SKM-1 treated with dmso at 0.1 percent for 144 hours (cell line): ENCODE measurements at regions not wholly inside any gene's neighbourhood (a gene's known extent, or its start where the extent isn't known, plus 50 kb on each side); places are given as distances from the start of the nearest gene placed in this dataset.

Experiments used
- DNase-seq: peaks from one replicate; lab custom pipeline; 2025; ENCODE audit not compliant: unreplicated experiment; lab: John Stamatoyannopoulos, UW

DNA sequence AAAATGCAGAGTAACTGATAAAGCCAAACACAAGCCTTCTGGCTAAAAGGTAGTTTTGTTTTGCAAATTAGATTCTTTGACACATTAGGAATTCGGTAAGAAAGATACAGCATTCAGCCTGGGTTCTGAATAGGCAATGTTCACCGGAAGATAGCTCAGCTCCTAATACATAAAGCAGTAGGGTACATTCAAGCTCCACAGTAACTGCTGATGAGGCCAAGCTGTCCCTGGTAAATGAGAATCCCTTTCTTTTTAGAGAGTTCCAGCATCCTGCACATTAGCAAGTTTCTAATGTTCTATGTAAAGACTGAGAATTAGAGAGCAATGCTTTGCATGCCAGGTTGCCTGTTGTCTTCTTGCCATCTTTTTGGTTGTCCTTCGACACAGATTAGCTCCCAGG lies 316.3 kb upstream of the SLC14A2 start:
- DNase-seq = no peak

DNA sequence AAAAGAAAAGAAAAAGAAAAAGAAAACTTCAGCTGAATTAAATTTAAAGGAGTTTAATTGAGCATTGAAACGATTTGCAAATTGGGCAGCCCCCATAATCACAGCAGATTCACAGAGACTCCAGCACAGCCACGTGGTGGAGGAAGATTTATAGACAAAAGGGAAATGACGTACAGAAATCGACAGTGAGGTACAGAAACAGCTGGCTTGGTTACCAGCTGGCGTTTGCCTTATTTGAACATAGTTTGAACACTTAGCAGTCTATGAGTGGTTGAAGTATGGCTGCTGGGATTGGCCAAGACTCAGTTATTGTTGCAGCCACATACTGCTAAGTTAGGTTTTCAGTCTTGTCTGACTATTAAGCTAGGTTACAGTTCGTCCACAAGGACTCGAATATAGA lies 312.2 kb upstream of the SLC14A2 start:
- no peak for DNase-seq

DNA sequence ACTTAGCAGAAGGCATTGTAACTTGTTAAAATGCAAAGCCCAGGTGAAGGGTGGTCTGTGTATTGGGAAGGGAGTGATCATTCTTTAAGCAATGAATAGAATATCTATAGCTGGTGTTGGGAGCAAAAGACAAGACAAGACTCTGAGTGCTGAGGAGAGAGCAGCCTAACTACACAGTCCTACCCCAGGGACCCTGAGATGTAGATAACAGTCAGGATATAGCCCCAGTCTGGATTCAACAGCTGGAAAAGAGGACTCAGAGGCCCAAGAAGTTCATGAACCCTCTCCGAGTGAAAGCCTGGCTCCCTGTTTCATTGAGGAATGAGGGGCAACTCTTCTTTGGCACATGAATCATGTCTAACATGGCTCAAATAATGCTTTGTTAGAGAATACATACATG lies 310.7 kb upstream of the SLC14A2 start:
- no peak for DNase-seq

DNA sequence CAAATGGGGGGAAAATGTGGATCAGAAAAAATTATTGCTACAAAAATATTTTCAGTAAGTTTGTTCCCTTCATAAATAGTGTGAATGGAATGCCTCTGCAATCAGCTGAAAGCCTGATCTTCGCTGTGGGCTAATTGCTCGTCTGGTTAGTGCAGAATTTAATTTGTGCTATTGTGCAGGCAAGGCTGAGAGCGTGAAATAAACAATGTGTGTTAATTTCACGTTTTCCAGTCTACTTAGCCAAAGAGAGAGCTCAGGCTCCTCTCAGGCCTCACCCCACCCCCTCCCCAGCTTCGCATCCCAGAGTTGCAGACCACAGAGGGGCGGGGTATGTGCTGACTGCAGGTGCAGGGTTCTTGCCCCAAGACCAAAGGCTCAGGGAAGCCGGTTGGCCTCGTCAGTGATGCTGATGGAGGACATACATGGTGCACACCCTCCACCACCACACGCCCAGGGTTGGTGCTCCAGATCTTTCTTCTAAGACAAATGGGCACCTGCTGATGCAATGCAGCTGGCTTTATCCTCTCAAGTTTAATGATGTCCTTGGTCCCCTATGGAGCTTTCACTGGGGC lies 302.6 kb upstream of the SLC14A2 start:
- no peak for DNase-seq

DNA sequence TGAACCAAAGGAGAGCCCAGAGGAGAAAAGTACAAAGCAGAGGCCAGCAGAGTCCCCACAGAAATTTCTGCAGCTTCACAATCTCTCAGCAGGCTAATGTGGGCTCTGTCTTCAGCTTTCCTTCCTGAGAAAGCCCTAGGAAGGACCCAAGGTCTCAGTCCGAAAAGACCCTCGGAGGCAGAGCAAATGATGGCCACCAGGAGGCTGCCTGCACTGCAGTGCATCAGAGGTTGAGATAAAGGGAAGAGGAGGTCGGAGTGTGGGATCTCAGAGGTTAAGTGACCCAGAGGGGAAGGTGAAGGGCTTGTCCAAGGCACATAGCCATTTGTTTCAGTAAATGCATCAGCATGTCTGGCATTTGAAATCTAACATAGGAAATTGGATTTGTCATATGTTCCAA lies 299.1 kb upstream of the SLC14A2 start:
- DNase-seq = no peak

DNA sequence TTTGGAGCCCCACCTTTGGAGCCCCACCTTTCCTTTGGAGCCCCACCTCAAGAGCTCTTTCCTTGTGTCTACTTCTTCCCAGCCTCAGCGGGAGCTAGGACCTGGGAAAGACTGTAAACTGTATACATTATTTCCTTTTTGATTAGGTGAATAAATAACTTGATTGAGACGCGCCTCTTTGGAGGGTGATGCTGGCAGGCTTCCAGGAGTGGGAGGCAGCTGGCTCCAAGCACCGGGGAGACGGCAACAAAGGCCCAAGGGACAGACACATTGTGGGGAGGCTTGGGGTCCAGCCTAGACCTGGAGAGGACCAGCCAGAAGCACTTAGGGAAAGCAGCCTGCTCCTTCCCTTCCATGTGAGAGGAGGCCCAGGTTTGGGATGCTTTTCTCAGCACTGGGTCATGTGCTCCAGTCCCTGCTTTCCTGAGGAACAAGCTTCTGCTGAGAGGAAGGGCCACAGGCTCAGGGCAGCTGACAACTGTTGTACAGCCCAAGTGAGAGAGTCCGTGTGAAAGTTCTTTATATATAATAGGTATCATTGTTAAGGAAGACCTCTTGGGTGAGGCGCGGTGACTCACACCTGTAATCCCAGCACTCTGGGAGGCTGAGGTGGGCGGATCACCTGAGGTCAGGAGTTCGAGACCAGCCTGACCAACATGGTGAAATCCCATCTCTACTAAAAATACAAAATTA lies 297.2 kb upstream of the SLC14A2 start:
- no peak for DNase-seq

DNA sequence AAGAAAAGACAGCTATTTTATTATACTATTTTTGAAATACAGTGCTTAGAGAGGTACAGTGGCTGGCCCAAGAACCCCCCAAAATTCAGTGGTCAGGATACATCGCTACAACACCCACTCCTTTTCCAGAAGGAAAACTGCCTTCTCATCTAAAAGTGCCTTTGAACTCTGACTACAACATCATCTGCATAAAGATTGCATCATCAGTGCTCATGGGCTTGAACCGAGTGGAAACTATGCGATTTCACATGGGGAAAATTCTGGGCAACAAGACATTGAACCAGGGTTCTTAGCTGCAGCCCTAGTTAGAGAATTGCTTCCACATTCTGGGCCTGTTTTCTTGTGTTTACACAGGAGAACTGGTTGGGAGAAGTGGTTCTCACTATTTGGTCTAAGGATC lies 294.6 kb upstream of the SLC14A2 start:
- DNase-seq = peak; percentile 52

DNA sequence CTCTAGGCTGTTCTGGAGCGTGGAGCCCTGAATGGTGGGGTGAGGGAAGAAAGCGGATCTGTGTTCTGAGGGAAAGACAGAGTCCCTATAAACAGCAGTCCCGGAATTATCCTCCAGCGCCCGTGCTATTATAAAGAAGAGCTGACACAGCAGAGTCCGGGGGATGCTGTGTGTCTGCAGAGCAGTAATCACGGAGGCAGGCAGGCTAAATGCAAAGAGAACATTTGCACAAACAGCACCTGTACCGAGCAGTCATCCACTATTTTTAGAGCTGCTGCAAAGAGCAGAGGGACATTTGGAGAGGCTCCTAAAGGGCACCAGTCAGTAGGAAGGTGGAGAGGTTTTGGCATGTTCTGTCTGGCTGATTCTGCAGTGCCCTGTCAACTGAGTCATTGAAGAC lies 293.8 kb upstream of the SLC14A2 start:
- DNase-seq = no peak

DNA sequence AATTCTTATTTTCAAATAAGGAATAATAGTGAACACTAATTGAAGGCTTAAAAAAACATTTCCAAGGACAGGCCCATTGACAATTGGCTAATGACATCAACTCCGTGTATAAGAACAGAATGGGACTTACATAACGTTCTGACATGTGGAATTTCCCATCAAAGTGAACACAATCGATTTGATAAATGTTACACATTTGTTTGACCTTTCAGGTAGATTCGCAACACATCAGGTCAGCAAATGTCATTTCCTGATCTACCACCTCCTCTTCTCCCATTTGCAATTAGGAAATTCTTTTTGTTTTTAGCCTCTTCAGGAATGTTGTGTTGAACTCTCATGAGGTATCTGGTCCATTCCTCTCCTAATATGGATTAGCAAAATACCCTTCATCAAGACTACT lies 292.9 kb upstream of the SLC14A2 start:
- no peak for DNase-seq

DNA sequence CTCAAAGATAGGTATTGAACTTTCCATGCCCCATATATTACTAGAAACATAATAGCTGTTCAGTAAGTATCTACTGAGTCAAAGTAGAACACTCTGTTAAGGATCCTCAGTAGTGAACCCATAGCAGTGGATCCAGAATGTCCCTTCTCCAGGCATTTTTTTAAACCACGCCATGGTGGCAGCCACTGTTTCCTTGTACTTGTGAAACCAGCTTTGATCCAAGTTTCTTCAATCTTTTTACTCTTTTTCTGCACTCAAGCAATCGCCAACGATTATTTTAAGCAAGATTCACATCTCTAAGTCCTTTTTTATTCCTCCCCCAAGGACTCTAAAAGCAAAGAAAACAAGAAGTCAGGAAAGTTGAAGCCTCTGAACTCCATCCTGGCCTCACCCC lies 291.2 kb upstream of the SLC14A2 start:
- no peak for DNase-seq

DNA sequence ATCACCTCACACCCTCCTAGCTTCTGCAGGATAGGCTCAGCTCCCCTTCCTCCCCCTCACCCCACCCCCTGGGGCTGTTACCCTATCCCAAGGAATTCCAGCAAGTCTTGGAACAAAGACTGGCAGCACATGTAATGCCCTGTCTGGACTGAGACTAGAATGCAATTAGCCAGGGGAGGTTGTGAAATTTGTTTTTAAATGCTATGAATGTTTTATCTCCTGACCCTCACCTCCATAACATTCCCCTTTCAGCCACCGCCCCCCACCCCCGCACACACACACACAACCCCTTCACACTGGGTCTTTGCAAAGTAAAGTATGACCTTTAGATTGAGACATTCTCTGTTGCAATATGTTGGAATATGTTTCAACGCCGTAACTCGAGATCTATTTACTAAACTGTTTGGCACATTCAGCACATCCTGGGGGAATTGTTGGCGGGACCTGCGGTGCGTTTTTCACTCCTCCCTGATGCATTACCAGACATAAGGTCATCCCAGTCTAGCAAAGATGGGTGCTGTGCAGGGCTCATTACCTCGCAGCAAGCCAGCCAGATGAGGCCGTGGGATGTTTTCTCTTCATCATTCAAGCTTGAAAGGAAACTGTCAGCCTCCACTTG lies 290.7 kb upstream of the SLC14A2 start:
- DNase-seq = no peak

DNA sequence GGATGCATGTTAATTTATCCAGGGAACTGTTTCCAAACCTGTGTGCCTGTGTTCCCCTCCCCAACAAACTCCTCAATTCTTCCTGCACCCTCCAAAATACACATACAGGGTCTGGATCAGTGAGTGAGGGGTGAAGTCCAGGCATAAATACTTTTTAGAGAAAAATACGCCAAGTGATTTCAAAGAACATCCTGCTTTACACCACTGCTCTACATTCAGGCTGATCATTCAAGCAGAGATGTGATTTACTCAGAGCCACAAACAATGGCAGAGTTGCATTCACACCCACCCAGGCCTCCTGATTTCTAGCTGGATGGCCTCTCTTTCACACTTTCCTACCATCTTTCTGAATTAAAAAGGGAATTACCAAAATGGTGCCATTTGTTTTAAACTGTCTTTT lies 289.5 kb upstream of the SLC14A2 start:
- no peak for DNase-seq

DNA sequence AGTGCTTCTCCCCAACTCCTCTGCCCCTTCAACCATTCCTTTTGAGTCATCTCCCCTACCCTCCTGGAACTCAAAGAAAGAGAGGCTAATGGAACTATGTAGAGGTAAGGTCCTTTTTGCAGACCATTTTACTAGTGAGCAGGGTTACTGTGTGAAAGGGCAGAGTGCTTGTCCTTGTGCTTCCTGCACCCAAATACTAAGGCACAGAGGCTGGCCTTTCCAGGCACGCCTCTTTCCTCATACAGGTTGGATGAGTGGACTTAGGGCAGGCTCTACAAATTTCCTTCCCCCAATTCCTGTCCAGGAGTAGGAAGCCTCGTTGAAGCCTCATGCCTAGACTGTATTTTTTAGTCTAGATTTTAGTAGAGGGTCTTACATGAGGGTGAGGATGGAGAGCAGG lies 288.8 kb upstream of the SLC14A2 start:
- DNase-seq = no peak

DNA sequence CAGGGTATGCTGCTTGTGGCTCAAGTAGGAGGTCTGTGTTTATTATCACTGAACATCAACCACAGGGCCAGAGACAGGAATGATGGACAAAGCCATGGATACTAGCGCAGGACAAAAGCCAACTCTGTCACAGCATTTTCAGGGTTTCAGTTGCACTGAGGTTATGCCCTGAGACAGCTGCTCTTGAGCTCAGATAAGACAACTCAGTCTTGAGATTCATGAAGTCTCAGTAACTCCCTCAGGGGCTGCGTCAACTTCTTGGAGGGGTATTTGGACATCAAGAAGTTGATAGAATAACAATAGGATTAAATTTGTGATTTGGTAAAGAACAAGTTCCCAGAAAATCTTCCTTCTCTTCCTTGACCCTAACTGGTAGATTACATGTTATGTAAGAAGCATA lies 287.0 kb upstream of the SLC14A2 start:
- no peak for DNase-seq

DNA sequence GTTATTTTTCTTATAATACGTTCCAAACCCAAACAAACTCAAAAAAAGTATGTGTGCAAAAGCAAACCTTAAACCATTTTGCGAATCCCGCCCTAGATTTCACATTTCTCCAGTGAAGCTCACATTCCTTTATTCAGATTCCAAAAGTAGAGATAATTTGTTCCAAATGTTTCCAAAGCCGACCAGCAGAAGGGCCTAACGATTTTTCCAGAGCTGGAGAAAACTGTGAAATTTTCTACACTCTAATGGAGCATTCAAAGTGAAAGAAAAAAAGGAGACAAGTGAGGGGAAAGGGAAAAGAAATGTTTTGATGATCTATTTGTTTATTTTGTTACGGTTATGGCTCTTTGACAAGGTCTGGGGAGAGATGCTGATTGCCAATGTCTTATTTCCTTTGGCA lies 286.5 kb upstream of the SLC14A2 start:
- no peak for DNase-seq

DNA sequence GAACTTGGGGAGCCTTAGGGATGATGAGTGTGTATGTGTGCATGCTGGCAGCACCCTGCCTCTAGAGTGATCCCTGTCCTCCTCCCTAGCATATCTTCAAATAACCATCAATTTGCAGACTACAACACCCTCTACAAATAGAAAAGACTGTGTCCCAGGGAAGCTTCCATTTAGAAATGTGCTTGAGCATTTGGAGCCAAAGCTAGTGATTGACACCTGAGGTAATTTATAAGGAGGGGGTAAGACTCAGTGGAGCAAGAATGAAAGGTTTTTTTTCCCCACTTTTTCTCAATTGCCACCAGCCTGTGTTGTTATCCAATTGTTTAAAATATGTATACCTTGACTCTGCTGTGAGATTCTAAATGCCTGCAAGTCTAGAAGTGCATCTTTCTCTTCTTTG lies 286.0 kb upstream of the SLC14A2 start:
- no peak for DNase-seq

DNA sequence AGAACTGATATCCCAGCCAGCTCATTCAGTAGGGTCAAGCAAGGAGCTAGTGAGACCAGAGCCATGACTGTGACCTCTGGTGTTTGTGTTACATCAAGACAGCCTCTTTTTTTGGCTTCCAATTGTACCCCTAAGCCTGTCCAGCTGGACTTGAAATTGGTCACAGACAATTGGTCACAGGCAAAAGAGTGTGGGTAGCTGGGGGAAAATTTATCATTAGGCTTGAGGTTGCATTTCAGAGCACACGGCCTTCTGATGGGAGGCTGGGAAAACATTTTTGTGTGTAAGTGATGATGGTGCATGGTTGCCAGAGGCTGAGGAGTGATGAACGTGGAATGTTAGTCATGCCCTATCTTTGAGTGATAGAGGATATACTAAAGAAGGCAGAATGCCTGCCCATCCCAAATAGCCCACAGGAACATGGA lies 285.1 kb upstream of the SLC14A2 start:
- DNase-seq = no peak

DNA sequence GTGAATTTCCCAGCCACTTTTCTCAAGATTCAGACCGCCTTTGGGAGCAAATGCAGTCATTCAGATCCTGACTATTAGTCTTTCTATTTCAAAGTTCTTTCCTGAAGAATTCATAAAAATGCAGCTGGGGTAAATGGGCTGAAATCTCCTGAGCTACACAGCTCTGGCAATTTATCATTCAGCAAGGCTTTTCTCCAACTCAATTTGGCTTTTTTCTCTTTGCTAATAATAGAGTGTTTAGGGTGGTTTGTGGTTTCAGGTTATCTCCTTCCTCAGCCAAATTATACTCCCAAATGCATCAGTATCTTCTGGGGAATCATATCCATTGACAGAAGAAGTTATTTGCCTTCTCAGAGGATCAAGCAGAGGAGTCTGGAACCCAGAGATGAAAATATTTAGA lies 282.4 kb upstream of the SLC14A2 start:
- DNase-seq = no peak

DNA sequence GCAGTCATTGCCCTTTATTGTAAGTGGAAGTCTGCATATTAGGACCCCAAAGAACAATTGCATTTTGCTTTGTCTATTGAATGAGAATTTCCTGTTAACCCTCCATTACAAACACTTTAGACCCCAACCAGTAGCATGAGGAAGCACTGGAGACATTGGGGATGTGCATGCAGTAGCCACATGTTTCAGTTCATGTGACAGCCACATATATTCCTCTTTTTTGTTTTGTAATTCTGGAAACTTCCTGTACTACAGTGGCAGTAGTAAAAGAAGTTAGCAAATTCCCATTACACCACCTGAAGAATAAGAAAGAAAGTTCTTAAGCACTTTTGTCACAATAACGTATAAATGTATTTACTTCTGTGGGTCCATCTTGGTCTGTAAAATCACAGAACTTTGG lies 281.1 kb upstream of the SLC14A2 start:
- DNase-seq = peak; percentile 31

DNA sequence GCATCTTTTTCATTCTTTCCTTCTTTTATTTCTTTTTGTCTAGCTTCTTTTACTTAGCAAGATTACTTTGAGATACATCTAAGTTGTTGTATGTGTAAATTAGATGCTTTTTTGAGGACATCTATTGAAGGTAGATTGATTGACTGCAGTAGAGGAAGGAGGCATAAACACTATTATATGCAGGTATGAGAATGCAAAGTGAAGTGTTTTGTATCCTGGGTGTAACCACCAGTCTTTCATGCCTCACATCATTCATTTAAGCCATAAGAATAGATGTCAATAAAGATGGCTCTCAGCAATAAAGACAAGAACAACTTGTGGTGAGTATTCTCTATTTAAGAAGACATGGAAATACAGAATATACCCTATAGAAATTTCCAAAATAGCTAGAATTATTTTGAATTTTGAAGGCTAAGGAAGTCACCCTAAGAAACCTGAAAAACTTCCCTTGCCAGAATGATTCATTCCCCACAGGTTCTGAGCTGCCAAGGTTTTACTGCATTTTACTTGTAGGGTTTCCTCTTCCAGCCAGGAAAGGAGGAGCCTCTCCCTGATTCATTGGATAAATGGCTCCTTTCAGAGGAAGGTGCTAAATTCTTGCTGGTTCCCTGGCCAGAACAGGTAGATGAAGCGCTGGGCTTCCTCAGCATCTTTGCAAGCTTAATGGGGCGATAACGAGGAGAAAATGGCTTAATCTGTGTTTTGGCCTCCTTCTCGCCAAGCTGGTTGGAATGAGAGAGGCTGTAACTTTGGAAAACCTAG lies 279.8 kb upstream of the SLC14A2 start:
- no peak for DNase-seq

DNA sequence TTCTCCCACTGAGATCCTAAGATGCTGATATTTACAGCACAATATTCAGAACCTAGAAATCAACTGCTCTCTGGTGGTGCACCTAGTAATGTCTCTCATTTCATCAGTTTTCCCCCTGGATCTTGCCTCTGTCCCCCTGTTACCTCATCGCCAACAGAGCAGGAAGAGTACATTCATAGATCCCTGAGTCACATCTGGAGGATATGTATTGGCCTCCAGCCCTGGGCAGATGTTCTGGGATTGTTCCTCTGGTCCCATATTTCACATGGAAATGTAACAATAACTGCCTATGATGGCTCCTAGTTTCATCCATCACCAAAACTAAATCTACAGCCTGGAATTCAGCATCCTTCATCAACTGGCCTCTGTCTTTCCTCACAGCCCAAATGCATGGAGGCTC lies 278.8 kb upstream of the SLC14A2 start:
- DNase-seq = no peak

DNA sequence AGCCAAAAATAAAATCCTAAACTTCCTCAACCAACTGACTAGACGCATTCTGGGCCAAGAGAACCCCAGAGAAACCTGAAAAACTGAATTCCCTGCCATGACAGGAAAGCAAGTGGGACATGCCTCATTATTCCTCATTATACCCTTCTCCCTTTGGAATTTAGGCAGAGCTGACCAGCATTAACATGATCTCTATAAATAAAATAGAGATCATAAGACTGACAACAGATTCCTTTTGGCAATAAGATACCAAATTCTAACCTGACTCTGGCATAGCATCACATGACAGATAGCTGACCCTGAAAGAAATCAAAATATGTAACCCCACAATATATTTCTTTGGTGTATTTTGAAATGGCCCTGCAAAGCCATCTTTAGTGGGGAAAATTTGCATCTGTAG lies 277.8 kb upstream of the SLC14A2 start:
- DNase-seq = no peak
